SKM-1 (cell line): ENCODE measurements at regions not wholly inside any gene's neighbourhood (a gene's known extent, or its start where the extent isn't known, plus 50 kb on each side); places are given as distances from the start of the nearest gene placed in this dataset.

Experiments used
- DNase-seq: peaks from one replicate; lab custom pipeline; 2025; ENCODE audit not compliant: unreplicated experiment; lab: John Stamatoyannopoulos, UW

DNA sequence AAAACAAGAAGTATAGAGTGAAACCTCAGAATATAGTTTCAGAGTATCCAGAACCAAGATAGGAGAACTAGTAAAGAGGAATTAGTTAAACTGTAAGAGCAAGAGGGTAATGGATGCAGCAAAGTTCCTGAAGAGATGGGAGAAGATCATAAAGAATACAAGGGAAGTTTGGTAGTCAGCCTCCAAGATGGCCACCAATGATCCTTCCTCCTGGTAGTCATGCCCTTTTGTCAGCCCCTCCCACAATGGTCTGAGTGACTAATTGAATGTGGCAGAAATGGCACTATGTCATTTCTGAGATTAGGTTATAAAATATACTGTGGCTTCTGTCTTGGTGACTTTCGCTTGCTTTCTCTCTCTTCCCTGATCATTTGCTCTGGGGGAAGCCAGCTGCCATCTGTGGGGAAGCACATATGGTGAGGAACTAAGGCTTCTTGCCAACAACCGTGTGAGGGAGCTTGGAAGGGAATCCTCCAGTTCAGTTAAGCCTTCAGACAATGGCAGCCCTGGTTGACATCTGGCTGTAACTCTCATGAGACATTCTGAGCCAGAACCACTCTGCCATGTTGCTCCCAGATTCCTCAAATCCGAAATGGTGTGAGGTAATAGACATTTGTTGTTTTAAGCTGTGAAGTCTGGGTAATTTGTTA, 55.3 kb upstream of the AMN1 start:
- DNase-seq: peak; percentile 3

DNA sequence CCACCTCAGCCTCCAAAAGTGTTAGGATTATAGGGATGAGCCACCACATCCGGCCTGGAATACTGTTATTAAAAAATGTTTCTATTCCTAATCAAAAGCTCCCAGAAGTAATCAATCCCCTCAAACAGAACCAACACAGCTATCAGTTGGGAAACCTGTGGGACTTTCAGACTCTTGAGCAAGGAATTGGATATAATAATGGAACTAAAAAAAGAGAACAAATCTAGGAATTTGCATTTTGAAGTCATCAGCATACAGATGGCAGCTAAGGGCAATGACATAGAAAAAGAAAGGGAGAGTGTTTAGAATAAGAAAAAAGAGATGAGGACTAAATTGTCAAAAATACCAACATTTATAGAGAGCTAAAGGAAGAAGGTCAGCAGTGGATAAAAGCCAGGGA, 54.7 kb upstream of the AMN1 start:
- DNase-seq: no peak

DNA sequence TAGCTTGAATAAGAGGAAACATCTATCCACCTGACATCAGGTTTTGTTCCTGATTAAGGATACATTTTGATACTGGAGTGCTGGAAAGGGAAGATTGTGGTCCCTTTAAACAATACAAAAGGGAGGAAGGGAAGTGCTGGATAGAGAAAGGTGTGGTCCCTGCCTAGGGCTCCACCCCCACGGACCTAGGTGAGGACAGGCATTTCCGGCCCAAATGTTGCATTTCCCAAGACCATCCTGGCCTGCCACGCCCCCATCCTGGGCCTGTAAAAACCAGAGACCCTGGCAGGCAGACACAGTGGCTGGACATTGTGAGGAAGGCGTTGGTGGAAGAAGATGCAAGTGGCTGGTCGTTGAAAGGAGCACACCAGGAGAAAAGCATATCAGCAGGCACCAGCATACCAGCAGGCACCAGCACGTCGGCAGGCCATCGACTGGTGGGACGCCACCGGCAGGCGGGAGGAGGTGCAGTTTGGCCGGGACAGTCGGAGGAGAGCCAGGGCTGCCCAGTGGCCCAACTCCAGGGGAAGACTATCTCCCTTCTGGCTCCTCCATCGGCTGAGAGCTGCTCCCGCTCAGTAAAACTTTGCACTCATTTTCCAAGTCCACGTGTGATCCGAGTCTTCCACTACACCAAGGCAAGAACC, 53.2 kb upstream of the AMN1 start:
- DNase-seq: no peak

DNA sequence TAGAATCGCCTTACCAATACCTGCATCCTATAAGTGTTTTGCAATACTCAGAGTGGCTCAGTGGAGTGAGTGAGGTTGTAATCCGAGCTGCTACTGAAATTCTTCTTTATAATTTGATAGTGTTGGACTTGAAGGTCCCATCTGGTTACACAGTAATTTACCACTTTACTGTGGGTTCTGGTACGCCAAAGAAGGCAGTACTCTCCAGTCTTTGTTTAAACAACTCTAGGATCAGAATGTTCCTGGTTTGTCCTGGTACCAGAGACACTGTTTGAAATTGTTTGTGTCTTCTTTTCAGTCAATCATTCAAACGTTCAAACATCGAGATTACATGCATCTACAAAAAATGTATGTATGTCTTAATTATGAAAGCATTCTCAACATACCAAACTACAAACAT, 51.3 kb upstream of the AMN1 start:
- no peak for DNase-seq

DNA sequence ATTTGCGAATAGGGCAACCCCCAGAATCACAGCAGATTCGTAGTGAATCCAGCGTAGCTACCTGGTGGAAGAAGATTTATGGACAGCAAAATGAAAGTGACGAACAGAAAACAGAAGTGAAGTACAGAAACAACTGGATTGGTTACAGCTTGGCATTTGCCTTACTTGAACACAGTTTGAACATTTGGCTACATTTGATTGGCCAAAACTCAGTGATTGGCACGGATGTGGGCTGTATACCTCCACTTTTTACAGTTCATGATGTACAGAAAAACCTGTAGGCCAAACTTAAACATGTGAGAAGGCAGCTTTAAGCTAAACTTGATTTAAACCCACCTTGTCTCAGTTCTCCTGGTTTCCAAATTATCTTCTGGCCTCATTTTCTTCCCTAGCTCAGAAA, 49.9 kb upstream of the AMN1 start:
- DNase-seq: no peak
